Activated CD4-positive, alpha-beta T cell treated with anti-CD3 and anti-CD28 coated beads, Interleukin-2, amount 10 ng/mL, durations not matched to agents 24 days and 14 days (primary cell): ENCODE measurements at regions not wholly inside any gene's neighbourhood (a gene's known extent, or its start where the extent isn't known, plus 50 kb on each side); places are given as distances from the start of the nearest gene placed in this dataset.
"Not testable (repeated sequence)": the region's sequence is repeated elsewhere in the genome, so short reads cannot be mapped to it uniquely, and the experiment has no call there.

Experiments
- DNase-seq: peaks from one replicate; pipeline ENCODE4 v3.0.0; 2022
- H3K27ac Mint-ChIP-seq: one replicate; pipeline ENCODE4 v1.8.0; 2022; ENCODE audit warnings: mild to moderate bottlenecking, mixed read lengths
- H3K27me3 Mint-ChIP-seq: one replicate; pipeline ENCODE4 v1.8.0; 2022; ENCODE audit warnings: mixed read lengths
- H3K36me3 Mint-ChIP-seq: one replicate; pipeline ENCODE4 v1.8.0; 2022; ENCODE audit warnings: low read depth, mild to moderate bottlenecking, mixed read lengths
- H3K4me1 Mint-ChIP-seq: one replicate; pipeline ENCODE4 v1.8.0; 2021; ENCODE audit warnings: mixed read lengths
- H3K4me3 Mint-ChIP-seq: one replicate; pipeline ENCODE4 v1.8.0; 2022; ENCODE audit warnings: mild to moderate bottlenecking, moderate library complexity, mixed read lengths
- H3K9me3 Mint-ChIP-seq: one replicate; pipeline ENCODE4 v1.8.0; 2021; ENCODE audit warnings: mixed read lengths
- intact Hi-C: fragments of 100-400 bp; cut with micrococcal nuclease; formaldehyde crosslinking; loops from one replicate; pipeline ENCODE4 v1.15.1; 2023

DNA sequence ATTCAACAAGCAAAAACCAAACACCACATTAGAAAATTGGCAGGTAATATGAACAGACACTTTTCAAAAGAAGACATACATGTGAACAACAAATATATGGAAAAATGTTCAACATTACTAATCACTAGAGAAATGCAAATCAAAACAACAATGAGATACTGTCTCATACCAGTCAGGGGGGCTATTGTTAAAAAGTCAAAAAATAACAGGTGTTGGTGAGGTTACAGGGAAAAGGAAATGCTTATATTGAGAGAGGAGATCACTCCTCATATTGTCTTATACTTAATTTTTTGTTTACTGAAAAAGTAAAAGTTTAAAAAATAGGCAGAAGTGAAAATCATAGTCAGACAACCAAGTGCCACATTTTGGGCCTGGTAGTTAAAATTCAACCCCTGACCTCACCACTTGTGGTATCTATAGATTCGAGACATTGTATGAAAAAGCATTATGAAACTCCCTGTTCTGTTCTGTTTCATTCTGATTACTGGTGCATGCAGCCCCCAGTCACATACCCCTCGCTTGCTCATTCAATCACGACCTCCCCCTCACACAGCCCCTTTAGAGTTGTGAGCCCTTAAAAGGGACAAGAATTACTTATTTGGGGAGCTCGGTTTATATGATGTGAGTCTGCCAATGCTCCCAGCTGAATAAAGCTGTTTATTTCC lies 153.7 kb upstream of the FGF16 start:
- no peaks in the 10 kb centered on the region for H3K4me1 Mint-ChIP-seq
- no peak overlapping the region for H3K4me3 Mint-ChIP-seq
- DNase-seq: no peak
- no peaks in the 10 kb centered on the region for H3K9me3 Mint-ChIP-seq
- H3K27ac Mint-ChIP-seq: no peak overlapping the region
- H3K27me3 Mint-ChIP-seq: no peaks in the 10 kb centered on the region
- intact Hi-C loops: no loop called here
- H3K36me3 Mint-ChIP-seq: no peaks in the 10 kb centered on the region

DNA sequence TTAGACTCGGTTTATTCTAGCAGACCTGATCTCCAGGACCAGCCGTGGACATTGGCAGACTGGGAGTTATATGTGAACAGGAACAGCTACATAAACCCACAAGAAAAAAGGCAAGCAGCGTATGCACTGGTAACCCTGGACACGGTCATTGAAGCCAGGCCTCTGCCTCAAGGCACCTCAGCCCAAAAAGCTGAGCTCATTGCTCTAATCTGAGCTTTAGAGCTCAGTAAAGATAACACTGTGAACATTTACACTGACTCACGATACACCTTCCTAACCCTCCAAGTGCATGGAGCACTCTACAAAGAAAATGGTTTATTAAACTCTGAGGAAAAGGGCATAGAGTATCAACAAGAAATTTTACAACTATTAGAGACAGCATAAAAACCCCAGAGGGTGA lies 148.9 kb upstream of the FGF16 start:
- no peak for DNase-seq
- Mint-ChIP-seq H3K27ac (no peak overlapping the region), H3K9me3 (no peaks in the 10 kb centered on the region), H3K27me3 (no peaks in the 10 kb centered on the region), H3K4me3 (no peak overlapping the region), H3K4me1 (no peaks in the 10 kb centered on the region), H3K36me3 (no peaks in the 10 kb centered on the region)
- intact Hi-C loops: no loop called here

- intact Hi-C loops: no loop called here
- H3K27me3 Mint-ChIP-seq: no peaks in the 10 kb centered on the region
Observed at GRCh38 chrX:77298790-77299189, 148.4 kb upstream of the FGF16 start.

GRCh38 chrX:77299549-77299948 lies 147.6 kb upstream of the FGF16 start:
- H3K27ac Mint-ChIP-seq: no peak overlapping the region
- no peak for DNase-seq
- no peaks in the 10 kb centered on the region for H3K36me3 Mint-ChIP-seq
- H3K4me3 Mint-ChIP-seq: no peak overlapping the region
- H3K4me1 Mint-ChIP-seq: no peaks in the 10 kb centered on the region
- no peaks in the 10 kb centered on the region for H3K27me3 Mint-ChIP-seq
- H3K9me3 Mint-ChIP-seq: no peaks in the 10 kb centered on the region
- intact Hi-C loops: no loop called here

More at GRCh38 chrX:77298790-77299189, 148.4 kb upstream of the FGF16 start:
- no peak overlapping the region for H3K4me3 Mint-ChIP-seq
- no peaks in the 10 kb centered on the region for H3K4me1 Mint-ChIP-seq
- no peak overlapping the region for H3K27ac Mint-ChIP-seq
- no peak for DNase-seq
- no peaks in the 10 kb centered on the region for H3K9me3 Mint-ChIP-seq
- no peaks in the 10 kb centered on the region for H3K36me3 Mint-ChIP-seq

DNA sequence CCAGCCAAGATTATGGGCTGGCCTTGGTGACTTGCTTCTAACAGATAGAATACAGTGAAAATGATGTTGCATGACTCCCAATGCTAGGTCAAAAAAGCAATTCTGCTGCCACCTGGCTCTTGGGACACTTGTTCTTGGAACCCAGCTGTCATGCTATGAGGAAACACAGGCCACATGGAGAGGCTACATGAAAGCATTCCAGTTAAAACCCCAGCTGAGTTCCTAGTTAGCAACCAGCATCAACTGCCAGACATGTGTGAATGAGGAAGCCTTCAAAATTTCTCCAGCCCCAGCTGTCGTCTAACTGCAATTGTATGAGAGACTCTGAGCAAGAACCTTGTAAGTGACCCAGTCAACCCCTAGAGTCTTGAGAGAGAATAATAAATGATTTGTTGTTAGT lies 105.2 kb upstream of the FGF16 start:
- intact Hi-C loops: no loop called here
- H3K4me1 Mint-ChIP-seq: no peaks in the 10 kb centered on the region
- H3K9me3 Mint-ChIP-seq: peaks cover 6% of the 10 kb centered on the region
- DNase-seq: no peak
- no peaks in the 10 kb centered on the region for H3K36me3 Mint-ChIP-seq
- no peak overlapping the region for H3K27ac Mint-ChIP-seq
- H3K4me3 Mint-ChIP-seq: no peak overlapping the region
- H3K27me3 Mint-ChIP-seq: no peaks in the 10 kb centered on the region

DNA sequence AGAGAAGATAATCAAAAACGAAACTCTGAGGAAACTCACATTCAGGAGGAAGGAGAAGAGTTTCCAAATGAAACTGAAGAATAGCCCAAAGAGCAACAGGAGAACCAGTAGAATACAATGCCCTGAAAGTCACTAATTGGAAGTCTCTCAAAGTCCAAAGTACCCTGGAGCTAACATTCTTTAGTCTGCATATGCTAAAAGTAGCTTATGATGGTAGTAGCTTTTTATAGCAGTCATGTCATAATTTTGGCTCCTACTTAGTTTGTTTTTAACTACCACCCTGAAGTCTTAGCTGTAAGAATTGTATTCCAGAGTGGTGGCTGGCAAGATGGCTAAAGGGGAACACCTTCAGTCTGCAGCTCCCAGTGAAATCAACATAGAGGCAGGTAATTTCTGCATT lies 100.3 kb upstream of the FGF16 start:
- Mint-ChIP-seq H3K27ac (no peak overlapping the region), H3K4me1 (no peaks in the 10 kb centered on the region), H3K36me3 (no peaks in the 10 kb centered on the region), H3K4me3 (no peak overlapping the region), H3K27me3 (no peaks in the 10 kb centered on the region), H3K9me3 (peaks cover 14% of the 10 kb centered on the region)
- no peak for DNase-seq
- intact Hi-C loops: no loop called here

DNA sequence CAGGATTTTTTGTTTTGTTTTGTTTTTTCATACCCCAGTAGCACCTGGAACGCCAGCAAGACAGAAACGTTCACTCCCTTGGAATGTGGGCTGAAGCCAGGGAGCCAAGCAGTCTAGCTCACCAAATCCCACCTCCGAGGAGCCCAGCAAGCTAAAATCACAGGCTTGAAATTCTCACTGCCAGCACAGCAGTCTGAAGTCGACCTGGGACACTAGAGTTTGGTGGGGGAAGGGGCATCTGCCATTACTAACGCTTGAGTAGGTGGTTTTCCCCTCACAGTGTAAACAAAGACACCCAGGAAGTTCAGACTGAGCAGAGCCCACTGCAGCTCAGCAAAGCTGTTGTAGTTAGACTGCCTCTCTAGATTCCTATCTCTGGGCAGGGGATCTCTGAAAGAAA lies 99.6 kb upstream of the FGF16 start:
- DNase-seq: no peak
- H3K36me3 Mint-ChIP-seq: no peaks in the 10 kb centered on the region
- peaks cover 14% of the 10 kb centered on the region for H3K9me3 Mint-ChIP-seq
- intact Hi-C loops: no loop called here
- no peaks in the 10 kb centered on the region for H3K27me3 Mint-ChIP-seq
- H3K4me3 Mint-ChIP-seq: no peak overlapping the region
- H3K27ac Mint-ChIP-seq: no peak overlapping the region
- no peaks in the 10 kb centered on the region for H3K4me1 Mint-ChIP-seq

- Mint-ChIP-seq H3K4me1 (no peaks in the 10 kb centered on the region), H3K4me3 (no peak overlapping the region)
Observed at GRCh38 chrX:77389891-77390290, 57.3 kb upstream of the FGF16 start.

GRCh38 chrX:77390365-77390764 lies 56.8 kb upstream of the FGF16 start:
- H3K9me3 Mint-ChIP-seq, DNase-seq, H3K27me3 Mint-ChIP-seq, H3K4me1 Mint-ChIP-seq, H3K36me3 Mint-ChIP-seq, intact Hi-C loops, H3K27ac Mint-ChIP-seq, H3K4me3 Mint-ChIP-seq: not testable (repeated sequence)

More at GRCh38 chrX:77389891-77390290, 57.3 kb upstream of the FGF16 start:
- no peak overlapping the region for H3K27ac Mint-ChIP-seq
- H3K27me3 Mint-ChIP-seq: no peaks in the 10 kb centered on the region
- no peaks in the 10 kb centered on the region for H3K9me3 Mint-ChIP-seq
- no peak for DNase-seq
- no peaks in the 10 kb centered on the region for H3K36me3 Mint-ChIP-seq
- intact Hi-C loops: no loop called here

DNA sequence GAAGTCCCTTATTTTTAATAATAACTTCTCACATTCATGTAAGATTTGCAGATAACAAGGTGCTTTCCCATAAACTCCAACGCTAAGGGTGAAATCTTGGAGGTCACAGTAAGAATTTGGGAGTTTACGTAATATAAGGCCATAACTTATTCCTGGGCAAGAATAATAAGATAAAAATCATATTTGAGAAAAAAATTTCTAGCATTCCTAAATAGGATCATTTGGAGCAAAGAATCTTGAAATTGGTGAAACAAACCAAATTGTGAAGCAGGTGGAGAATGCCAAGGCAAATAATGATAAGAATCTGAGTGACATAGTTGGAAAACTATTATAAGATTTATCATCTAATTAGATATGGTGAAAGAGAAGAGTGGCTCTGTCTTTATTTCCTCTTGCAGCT lies 50.4 kb upstream of the FGF16 start:
- DNase-seq: no peak
- no peaks in the 10 kb centered on the region for H3K4me1 Mint-ChIP-seq
- H3K4me3 Mint-ChIP-seq: no peak overlapping the region
- H3K36me3 Mint-ChIP-seq: no peaks in the 10 kb centered on the region
- no peaks in the 10 kb centered on the region for H3K9me3 Mint-ChIP-seq
- no peak overlapping the region for H3K27ac Mint-ChIP-seq
- intact Hi-C loops: no loop called here
- H3K27me3 Mint-ChIP-seq: no peaks in the 10 kb centered on the region
